Duodenal mucosa (tissue), 2 donors: ENCODE measurements at regions not wholly inside any gene's neighbourhood (a gene's known extent, or its start where the extent isn't known, plus 50 kb on each side); places are given as distances from the start of the nearest gene placed in this dataset.

Experiments used
- H3K27ac ChIP-seq: one replicate; pipeline ENCODE4 v1.7.0; 2013; ENCODE audit warnings: low read depth, low read length
- H3K27me3 ChIP-seq, 2 donors: one replicate each; pipeline ENCODE4 v1.7.0; 2013; ENCODE audit warnings: low read length in 2 of 2, control low read depth in 1 of 2; ENCODE audit not compliant: insufficient read depth in 2 of 2, control insufficient read depth in 1 of 2
- H3K36me3 ChIP-seq, 2 donors: one replicate each; pipeline ENCODE4 v1.7.0; 2013; ENCODE audit warnings: low read length in 2 of 2, control low read depth in 1 of 2; ENCODE audit not compliant: insufficient read depth in 2 of 2, control insufficient read depth in 1 of 2
- H3K4me1 ChIP-seq, 2 donors: one replicate each; pipeline ENCODE4 v1.7.0; 2013; ENCODE audit warnings: low read length in 2 of 2, control low read depth in 1 of 2; ENCODE audit not compliant: insufficient read depth in 2 of 2, control insufficient read depth in 1 of 2
- H3K4me3 ChIP-seq, 2 donors: one replicate each; pipeline ENCODE4 v1.7.0; 2013; ENCODE audit warnings: low read length in 2 of 2, low read depth in 1 of 2
- H3K9ac ChIP-seq, 2 donors: one replicate each; pipeline ENCODE4 v1.7.0; 2013; ENCODE audit warnings: low read length in 2 of 2, low read depth in 1 of 2
- H3K9me3 ChIP-seq, 2 donors: one replicate each; pipeline ENCODE4 v1.7.0; 2013; ENCODE audit warnings: low read length in 2 of 2, control low read depth in 1 of 2; ENCODE audit not compliant: control insufficient read depth in 1 of 2

DNA sequence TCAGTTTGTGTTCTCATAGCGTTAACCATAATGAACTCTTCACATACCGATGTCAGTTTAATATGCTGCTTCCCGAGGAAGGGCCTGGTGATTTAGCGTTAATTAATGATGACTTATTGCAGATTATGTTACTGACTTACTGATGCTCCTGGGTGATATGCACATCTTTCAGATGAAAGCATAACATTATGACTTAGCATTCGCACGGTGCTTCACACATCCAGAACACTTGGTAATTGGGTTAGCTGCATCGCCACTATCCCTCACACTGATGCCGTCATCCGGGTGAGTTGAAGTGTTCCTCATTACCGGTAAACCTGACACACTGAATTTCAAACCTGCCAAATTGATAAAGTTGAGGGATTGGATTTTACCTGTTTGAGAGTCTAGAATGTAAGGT is 239.0 kb upstream of the PODXL start:
- no peaks in the 10 kb centered on the region for H3K27me3 ChIP-seq
- no peak overlapping the region for H3K4me3 ChIP-seq
- no peaks in the 10 kb centered on the region for H3K4me1 ChIP-seq
- H3K27ac ChIP-seq: no peak overlapping the region
- H3K36me3 ChIP-seq: no peaks in the 10 kb centered on the region
- H3K9me3 ChIP-seq: no peaks in the 10 kb centered on the region
- H3K9ac ChIP-seq: no peak overlapping the region

- Histone ChIP-seq H3K4me3 (no peak overlapping the region), H3K4me1 (no peaks in the 10 kb centered on the region), H3K36me3 (no peaks in the 10 kb centered on the region), H3K27me3 (no peaks in the 10 kb centered on the region), H3K9me3 (no peaks in the 10 kb centered on the region), H3K27ac (no peak overlapping the region), H3K9ac (no peak overlapping the region)
These were observed 235.9 kb upstream of the PODXL start for GRCh38 chr7:131792311-131792710.

DNA sequence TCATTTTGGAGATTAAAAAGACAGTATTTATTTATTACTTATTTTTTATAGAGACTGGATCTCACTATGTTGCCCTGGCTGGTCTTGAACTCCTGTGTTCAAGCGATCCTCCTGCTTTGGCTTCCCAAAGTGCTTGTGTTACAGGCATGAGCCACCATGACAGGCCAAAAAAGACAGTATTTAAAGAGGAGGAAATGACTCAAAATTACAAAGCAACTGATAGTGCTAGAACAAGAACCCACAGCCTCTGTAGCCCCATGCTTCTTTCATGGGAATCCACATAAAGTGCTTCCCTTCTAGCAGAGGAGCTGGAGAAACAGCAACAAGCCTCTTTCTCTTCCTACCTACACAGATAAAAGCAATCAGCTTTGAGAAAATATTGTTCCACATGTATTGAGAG is 230.7 kb upstream of the PODXL start:
- no peaks in the 10 kb centered on the region for H3K27me3 ChIP-seq
- H3K27ac ChIP-seq: no peak overlapping the region
- no peaks in the 10 kb centered on the region for H3K4me1 ChIP-seq
- H3K9me3 ChIP-seq: no peaks in the 10 kb centered on the region
- H3K9ac ChIP-seq: no peak overlapping the region
- no peak overlapping the region for H3K4me3 ChIP-seq
- H3K36me3 ChIP-seq: no peaks in the 10 kb centered on the region

DNA sequence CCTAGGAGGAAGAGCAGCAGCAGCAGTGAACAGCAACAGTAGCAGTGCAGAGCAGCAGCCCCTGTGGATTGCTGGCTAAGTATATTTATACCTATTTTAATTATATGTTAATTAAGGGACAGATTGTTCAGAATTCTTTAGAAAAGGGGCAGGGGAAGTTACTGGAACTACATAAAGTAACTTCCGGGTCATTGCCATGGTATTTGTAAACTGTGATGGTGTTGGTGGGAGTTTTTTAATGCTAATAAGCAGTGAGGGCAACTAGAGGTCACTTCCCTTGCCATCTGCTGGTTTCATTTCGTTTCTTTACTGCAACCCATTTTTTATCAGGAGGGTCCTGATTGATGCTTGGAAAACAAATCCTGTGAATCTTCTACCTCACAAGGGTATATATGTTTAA is 229.8 kb upstream of the PODXL start:
- Histone ChIP-seq H3K4me3 (no peak overlapping the region), H3K27me3 (no peaks in the 10 kb centered on the region), H3K9me3 (no peaks in the 10 kb centered on the region), H3K27ac (no peak overlapping the region), H3K4me1 (no peaks in the 10 kb centered on the region), H3K9ac (no peak overlapping the region), H3K36me3 (no peaks in the 10 kb centered on the region)

GRCh38 chr7:131778601-131779000 is 222.2 kb upstream of the PODXL start:
- Histone ChIP-seq H3K4me3 (no peak overlapping the region), H3K9me3 (no peaks in the 10 kb centered on the region), H3K27ac (no peak overlapping the region), H3K36me3 (no peaks in the 10 kb centered on the region), H3K9ac (no peak overlapping the region), H3K27me3 (no peaks in the 10 kb centered on the region), H3K4me1 (no peaks in the 10 kb centered on the region)

GRCh38 chr7:131774419-131775220 is 218.2 kb upstream of the PODXL start:
- no peak overlapping the region for H3K4me3 ChIP-seq
- H3K4me1 ChIP-seq: no peaks in the 10 kb centered on the region
- H3K27me3 ChIP-seq: no peaks in the 10 kb centered on the region
- no peaks in the 10 kb centered on the region for H3K36me3 ChIP-seq
- no peaks in the 10 kb centered on the region for H3K9me3 ChIP-seq
- no peak overlapping the region for H3K9ac ChIP-seq
- no peak overlapping the region for H3K27ac ChIP-seq

- Histone ChIP-seq H3K9me3 (no peaks in the 10 kb centered on the region), H3K27me3 (no peaks in the 10 kb centered on the region), H3K9ac (no peak overlapping the region), H3K36me3 (no peaks in the 10 kb centered on the region), H3K4me3 (no peak overlapping the region), H3K27ac (no peak overlapping the region), H3K4me1 (no peaks in the 10 kb centered on the region)
These were observed 217.0 kb upstream of the PODXL start for GRCh38 chr7:131773413-131773812.

DNA sequence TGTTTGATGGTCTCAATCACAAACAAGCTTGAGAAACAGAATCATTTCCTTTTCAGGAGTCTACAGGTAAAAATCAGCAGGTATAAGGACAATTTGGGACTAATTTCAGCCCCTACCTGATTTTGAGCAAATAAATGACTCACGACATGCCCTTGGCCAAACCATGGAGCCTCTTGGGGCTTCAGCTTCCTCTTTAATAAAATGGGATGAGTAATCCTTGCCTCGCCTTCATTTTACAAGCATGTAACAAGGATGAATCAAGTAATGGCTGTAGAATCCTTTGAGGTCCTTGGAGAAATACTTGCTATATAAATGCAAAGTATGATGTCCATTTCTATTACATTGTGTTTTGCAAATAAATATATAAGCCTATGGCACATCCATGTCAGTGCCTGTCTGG is 212.8 kb upstream of the PODXL start:
- Histone ChIP-seq H3K36me3 (no peaks in the 10 kb centered on the region), H3K4me1 (no peaks in the 10 kb centered on the region), H3K9ac (no peak overlapping the region), H3K27ac (no peak overlapping the region), H3K27me3 (peaks cover 0 to 4% of the 10 kb centered on the region in 2 donors), H3K4me3 (no peak overlapping the region), H3K9me3 (no peaks in the 10 kb centered on the region)

DNA sequence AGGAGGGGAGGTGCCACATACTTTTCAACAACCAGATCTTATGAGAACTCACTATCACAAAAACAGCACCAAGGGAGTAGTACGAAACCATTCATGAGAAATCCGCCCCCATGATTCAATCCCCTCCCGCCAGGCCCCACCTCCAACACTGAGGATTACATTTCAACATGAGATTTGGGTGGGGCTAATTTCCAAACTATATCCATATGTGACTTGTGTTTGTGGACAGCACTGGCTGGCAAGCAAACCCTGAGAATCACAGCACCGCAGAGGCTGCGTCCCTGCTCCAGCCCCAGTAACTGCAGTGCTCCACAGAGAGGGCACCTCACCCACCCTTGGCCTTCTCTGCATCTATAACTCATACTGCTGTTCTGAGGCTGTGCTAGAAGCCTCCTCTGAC is 211.2 kb upstream of the PODXL start:
- Histone ChIP-seq H3K9ac (no peak overlapping the region), H3K27ac (no peak overlapping the region), H3K9me3 (no peaks in the 10 kb centered on the region), H3K36me3 (no peaks in the 10 kb centered on the region), H3K4me3 (no peak overlapping the region), H3K27me3 (peaks cover 0 to 4% of the 10 kb centered on the region in 2 donors), H3K4me1 (no peaks in the 10 kb centered on the region)

DNA sequence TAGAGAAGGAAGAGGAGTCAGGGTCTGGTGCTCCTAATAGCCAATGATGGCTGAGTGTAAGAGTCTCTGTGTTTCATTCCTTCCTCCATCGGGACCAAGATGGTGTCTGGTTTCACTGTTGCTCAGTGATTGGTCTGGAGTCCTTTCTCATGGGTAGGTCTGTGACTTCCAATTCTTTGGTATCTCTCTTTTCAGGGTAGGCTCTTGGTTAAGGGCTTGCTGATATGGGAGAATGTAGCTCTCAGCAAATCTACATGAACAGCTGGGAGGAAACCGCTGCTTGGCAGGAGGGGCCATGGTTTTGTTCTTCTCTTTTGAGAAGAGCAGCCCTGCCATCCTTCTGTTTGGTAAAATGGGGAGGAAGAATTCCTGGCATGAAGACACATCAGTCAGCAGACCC is 209.1 kb upstream of the PODXL start:
- no peaks in the 10 kb centered on the region for H3K9me3 ChIP-seq
- H3K36me3 ChIP-seq: no peaks in the 10 kb centered on the region
- no peak overlapping the region for H3K9ac ChIP-seq
- H3K27me3 ChIP-seq: peaks cover 0 to 4% of the 10 kb centered on the region in 2 donors
- no peaks in the 10 kb centered on the region for H3K4me1 ChIP-seq
- no peak overlapping the region for H3K4me3 ChIP-seq
- H3K27ac ChIP-seq: no peak overlapping the region
